Endothelial cell of umbilical vein (primary cell): ENCODE measurements at regions not wholly inside any gene's neighbourhood (a gene's known extent, or its start where the extent isn't known, plus 50 kb on each side); places are given as distances from the start of the nearest gene placed in this dataset.

ENCODE experiments used
- BruUV-seq: library from RNA; stranded (reverse); fragments of 400-500 nt; replicated peaks from 2 replicates; lab custom pipeline; 2021; lab: Mats Ljungman, UMichigan
- CTCF ChIA-PET: fragments of 300-600, 350-600 bp; sonication (Branson Sonifier 250); formaldehyde crosslinking; loops from one replicate; lab custom pipeline; 2021; ENCODE audit warnings: antibody characterized with exemption, inconsistent platforms; lab: Charles Lee
- POLR2A ChIA-PET: fragments of 300-600, 350-600 bp; sonication (Branson Sonifier 250); formaldehyde crosslinking; loops from one replicate; lab custom pipeline; 2021; ENCODE audit warnings: antibody characterized with exemption, inconsistent platforms; lab: Charles Lee
- DNase-seq: peaks from one replicate; pipeline ENCODE4 v3.0.0-alpha.2; 2011; ENCODE audit warnings: low read depth, low spot score
- FAIRE-seq: peaks from 2 replicates; lab custom pipeline; 2011; peaks lifted over from hg19 to GRCh38; lab: Jason Lieb, UNC
- H2AFZ ChIP-seq: 2 replicates; pipeline ENCODE4 v1.6.0; 2012; ENCODE audit warnings: low read depth, low read length, control low read depth, inconsistent platforms
- H3K27ac ChIP-seq: 2 replicates; pipeline ENCODE4 v1.5.1; 2011; ENCODE audit warnings: low read depth, mild to moderate bottlenecking, control low read depth, low read length, moderate library complexity; ENCODE audit not compliant: insufficient read depth
- H3K27me3 ChIP-seq, 2 experiments: 2 replicates each; pipeline versions ENCODE4 v1.6.0 to v1.6.1; 2011; ENCODE audit warnings: low read length in 2 of 2, mixed read lengths in 1 of 2; ENCODE audit not compliant: control insufficient read depth in 2 of 2, insufficient read depth in 2 of 2
- H3K36me3 ChIP-seq, 2 experiments: 2 replicates in 1 of 2; 3 replicates in 1 of 2; pipeline ENCODE4 v1.5.1; 2011; ENCODE audit warnings: low read length in 2 of 2, mild to moderate bottlenecking in 1 of 2, moderate library complexity in 1 of 2; ENCODE audit not compliant: control insufficient read depth in 2 of 2, insufficient read depth in 2 of 2; ENCODE audit errors: extremely low read depth in 1 of 2
- H3K4me1 ChIP-seq: 3 replicates; pipeline ENCODE4 v1.5.1; 2011; ENCODE audit warnings: mild to moderate bottlenecking, low read length; ENCODE audit not compliant: control insufficient read depth, insufficient read depth; ENCODE audit errors: extremely low read depth
- H3K4me2 ChIP-seq: 2 replicates; pipeline ENCODE4 v1.6.1; 2011; ENCODE audit warnings: low read length, control low read depth, mixed read lengths; ENCODE audit not compliant: insufficient read depth
- H3K4me3 ChIP-seq, 3 experiments: fragments of 200-600 bp in 1 of 3; sonication (generic), shearing (Covaris generic) in 1 of 3; replicated peaks in 1 of 3; 2 replicates each; pipeline ENCODE4 v1.5.1; 2011 to 2016; ENCODE audit warnings: control low read depth in 3 of 3, low read length in 3 of 3, mild to moderate bottlenecking in 2 of 3, inconsistent platforms in 1 of 3, low read depth in 1 of 3, moderate library complexity in 1 of 3; ENCODE audit not compliant: insufficient read depth in 1 of 3
- H3K79me2 ChIP-seq: 2 replicates; pipeline ENCODE4 v1.6.0; 2012; ENCODE audit warnings: low read length, inconsistent platforms; ENCODE audit not compliant: control insufficient read depth, insufficient read depth
- H3K9ac ChIP-seq: replicated peaks from 2 replicates; pipeline ENCODE3; 2011; ENCODE audit warnings: low read length, control low read depth; ENCODE audit not compliant: insufficient read depth; ENCODE audit errors: extremely low read depth
- H3K9me1 ChIP-seq: replicated peaks from 3 replicates; pipeline ENCODE4 v1.6.0; 2011; ENCODE audit warnings: mild to moderate bottlenecking, low read length; ENCODE audit not compliant: control insufficient read depth, insufficient read depth; ENCODE audit errors: extremely low read depth
- H3K9me3 ChIP-seq: replicated peaks from 2 replicates; pipeline ENCODE4 v1.5.1; 2012; ENCODE audit warnings: low read length, inconsistent platforms; ENCODE audit not compliant: control insufficient read depth, insufficient read depth
- H4K20me1 ChIP-seq: replicated peaks from 2 replicates; pipeline ENCODE3; 2011; ENCODE audit warnings: mild to moderate bottlenecking, low read length; ENCODE audit not compliant: control insufficient read depth, insufficient read depth; ENCODE audit errors: extremely low read depth
- CTCF ChIP-seq, 2 donors: IDR thresholded peaks; 1 replicate in 1 of 2; 2 replicates in 1 of 2; pipeline ENCODE4 v1.5.1; 2011; ENCODE audit warnings: low read length in 2 of 2, mild to moderate bottlenecking in 2 of 2, moderate library complexity in 2 of 2, control low read depth in 1 of 2, inconsistent platforms in 1 of 2, low read depth in 1 of 2; ENCODE audit not compliant: insufficient read depth in 1 of 2; ENCODE audit errors: extremely low read depth in 1 of 2
- EZH2 ChIP-seq: IDR thresholded peaks from 2 replicates; pipeline ENCODE4 v1.6.1; 2012; ENCODE audit warnings: borderline replicate concordance, low read depth, mild to moderate bottlenecking, moderate library complexity, low read length, inconsistent platforms; ENCODE audit not compliant: severe bottlenecking
- FOS ChIP-seq: IDR thresholded peaks from 2 replicates; pipeline ENCODE4 v1.6.1; 2011; ENCODE audit warnings: mild to moderate bottlenecking, low read length, moderate library complexity, borderline replicate concordance; ENCODE audit not compliant: insufficient read depth
- GATA2 ChIP-seq: IDR thresholded peaks from 2 replicates; pipeline ENCODE4 v1.7.0; 2011; ENCODE audit warnings: low read depth, mild to moderate bottlenecking, moderate library complexity, mixed read lengths, low read length; ENCODE audit not compliant: insufficient read length, insufficient read depth
- JUN ChIP-seq: IDR thresholded peaks from 2 replicates; pipeline ENCODE4 v1.6.1; 2011; ENCODE audit warnings: borderline replicate concordance, low read depth; ENCODE audit not compliant: insufficient read length, insufficient read depth
- MAX ChIP-seq: IDR thresholded peaks from 2 replicates; pipeline ENCODE4 v1.6.1; 2011; ENCODE audit not compliant: insufficient read depth, insufficient read length
- MYC ChIP-seq: IDR thresholded peaks from one replicate; pipeline ENCODE4 v1.6.1; 2011; ENCODE audit warnings: mild to moderate bottlenecking, low read depth, low read length
- POLR2A ChIP-seq: IDR thresholded peaks from 2 replicates; pipeline ENCODE4 v1.6.1; 2012; ENCODE audit warnings: low read depth, mild to moderate bottlenecking, control low read depth, low read length
- POLR2AphosphoS5 ChIP-seq: IDR thresholded peaks from 2 replicates; pipeline ENCODE4 v1.6.1; 2012; ENCODE audit warnings: low read depth, mild to moderate bottlenecking, control low read depth, low read length, moderate library complexity; ENCODE audit not compliant: insufficient read depth
- dilution Hi-C: fragments of 300-500 bp; cut with MboI; formaldehyde crosslinking; loops from one replicate; pipeline ENCODE4 v1.15.0; 2019; ENCODE audit warnings: low sequenced_read_pairs; ENCODE audit not compliant: extremely low pct_ligation_motif_present
- intact Hi-C: fragments of 100-400 bp; cut with micrococcal nuclease; formaldehyde crosslinking; loops from one replicate; pipeline ENCODE4 v1.10.0; 2022

- Histone ChIP-seq H3K27ac (no peak overlapping the region), H3K79me2 (no peaks in the 10 kb centered on the region), H3K9me3 (peaks cover 2% of the 10 kb centered on the region), H4K20me1 (no peaks in the 10 kb centered on the region), H3K4me3 (no peak overlapping the region), H3K9ac (no peak overlapping the region), H3K27me3 (no peaks in the 10 kb centered on the region), H3K9me1 (no peaks in the 10 kb centered on the region), H3K4me2 (no peak overlapping the region), H2AFZ (no peak overlapping the region), H3K4me1 (no peaks in the 10 kb centered on the region), H3K36me3 (no peaks in the 10 kb centered on the region)
- dilution Hi-C loops = no loop called here
- FAIRE-seq (no peak), DNase-seq (no peak)
- no peak for TF ChIP-seq EZH2
- no peak for TF ChIP-seq POLR2A
- no peak for TF ChIP-seq JUN
- TF ChIP-seq CTCF (IDR thresholded peaks at IDR 0.05; ENCODE audit: extremely low read depth in 1 of 2, insufficient read depth in 1 of 2, low read depth in 1 of 2, low read length in 2 of 2) = no peak
- no peak for TF ChIP-seq FOS
- no peak for TF ChIP-seq GATA2
- TF ChIP-seq MAX = no peak
- TF ChIP-seq POLR2AphosphoS5 = no peak
- TF ChIP-seq MYC = no peak
- intact Hi-C loops = no loop called here
- CTCF ChIA-PET = no interaction called here
- BruUV-seq = no TSS peak
- POLR2A ChIA-PET = no interaction called here
Observed at GRCh38 chr3:175885231-175885766, 1026.2 kb downstream of the NAALADL2 start.
